GM12878 (cell line): ENCODE measurements at regions not wholly inside any gene's neighbourhood (a gene's known extent, or its start where the extent isn't known, plus 50 kb on each side); places are given as distances from the start of the nearest gene placed in this dataset.
"Not testable (repeated sequence)": the region's sequence is repeated elsewhere in the genome, so short reads cannot be mapped to it uniquely, and the experiment has no call there.

Experiments used
- CHD1 ChIP-seq: IDR thresholded peaks from 2 replicates; pipeline ENCODE4 v1.6.1; 2012; ENCODE audit warnings: low read depth, low read length, improper control_type of control experiment
- CREM ChIP-seq: IDR thresholded peaks from 2 replicates; pipeline ENCODE4 v1.6.1; 2014; ENCODE audit warnings: antibody characterized with exemption, low read depth
- ESRRA ChIP-seq: IDR thresholded peaks from 2 replicates; pipeline ENCODE4 v1.6.1; 2012; ENCODE audit warnings: mild to moderate bottlenecking, low read length, improper control_type of control experiment
- FOS ChIP-seq: IDR thresholded peaks from 3 replicates; pipeline ENCODE4 v1.6.1; 2011; ENCODE audit warnings: borderline replicate concordance; ENCODE audit not compliant: insufficient read length; ENCODE audit errors: extremely low read depth
- FOXM1 ChIP-seq: IDR thresholded peaks from 2 replicates; pipeline ENCODE4 v1.6.1; 2012; ENCODE audit warnings: low read depth, mild to moderate bottlenecking, inconsistent platforms, low read length, moderate library complexity
- POLR2A ChIP-seq: IDR thresholded peaks from 2 replicates; pipeline ENCODE4 v1.6.1; 2011; ENCODE audit warnings: low read depth, mild to moderate bottlenecking, low read length
- SIN3A ChIP-seq: IDR thresholded peaks from 2 replicates; pipeline ENCODE4 v1.6.1; 2012; ENCODE audit warnings: low read depth, low read length, improper control_type of control experiment
- TF ChIP-seq, protein P1 (sequence below), 3 experiments: IDR thresholded peaks in 2 of 3; conservative IDR thresholded peaks in 1 of 3; 2 replicates each; pipeline ENCODE4 v1.5.1; 2011; ENCODE audit warnings: low read depth in 3 of 3, low read length in 3 of 3, mild to moderate bottlenecking in 3 of 3, control low read depth in 2 of 3, moderate library complexity in 2 of 3, inconsistent platforms in 1 of 3, mixed read lengths in 1 of 3; ENCODE audit not compliant: control insufficient read depth in 2 of 3, insufficient read depth in 1 of 3; ENCODE audit errors: extremely low read depth in 1 of 3
- TF ChIP-seq, protein P2 (sequence below): IDR thresholded peaks from 2 replicates; pipeline ENCODE4 v1.6.1; 2012; ENCODE audit warnings: low read length, inconsistent platforms
- TF ChIP-seq, protein P3 (sequence below): IDR thresholded peaks from 2 replicates; pipeline ENCODE4 v1.6.1; 2012; ENCODE audit warnings: low read depth, low read length, improper control_type of control experiment

DNA sequence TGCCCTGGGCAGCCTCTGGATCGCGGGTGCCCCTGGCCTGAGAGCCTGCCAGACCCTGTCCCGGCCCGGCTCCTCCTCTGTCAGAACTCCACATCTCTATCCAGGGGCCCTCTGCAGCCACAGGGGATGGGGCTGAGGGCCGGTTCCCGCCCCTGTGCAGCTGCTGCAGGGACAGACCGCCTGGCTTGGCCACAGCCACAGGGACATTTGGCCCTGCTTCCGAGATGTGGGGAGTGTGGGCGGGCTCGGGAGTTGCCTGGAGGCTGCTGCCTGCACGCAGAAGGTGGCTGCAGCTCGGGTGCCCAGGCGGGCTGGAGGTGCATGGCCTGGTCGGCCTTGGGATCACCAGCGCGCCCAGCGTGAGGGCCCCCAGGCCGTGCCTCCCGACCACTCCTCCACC, 3365.4 kb upstream of the OR11H1 start:
- TF ChIP-seq, protein P1, sequence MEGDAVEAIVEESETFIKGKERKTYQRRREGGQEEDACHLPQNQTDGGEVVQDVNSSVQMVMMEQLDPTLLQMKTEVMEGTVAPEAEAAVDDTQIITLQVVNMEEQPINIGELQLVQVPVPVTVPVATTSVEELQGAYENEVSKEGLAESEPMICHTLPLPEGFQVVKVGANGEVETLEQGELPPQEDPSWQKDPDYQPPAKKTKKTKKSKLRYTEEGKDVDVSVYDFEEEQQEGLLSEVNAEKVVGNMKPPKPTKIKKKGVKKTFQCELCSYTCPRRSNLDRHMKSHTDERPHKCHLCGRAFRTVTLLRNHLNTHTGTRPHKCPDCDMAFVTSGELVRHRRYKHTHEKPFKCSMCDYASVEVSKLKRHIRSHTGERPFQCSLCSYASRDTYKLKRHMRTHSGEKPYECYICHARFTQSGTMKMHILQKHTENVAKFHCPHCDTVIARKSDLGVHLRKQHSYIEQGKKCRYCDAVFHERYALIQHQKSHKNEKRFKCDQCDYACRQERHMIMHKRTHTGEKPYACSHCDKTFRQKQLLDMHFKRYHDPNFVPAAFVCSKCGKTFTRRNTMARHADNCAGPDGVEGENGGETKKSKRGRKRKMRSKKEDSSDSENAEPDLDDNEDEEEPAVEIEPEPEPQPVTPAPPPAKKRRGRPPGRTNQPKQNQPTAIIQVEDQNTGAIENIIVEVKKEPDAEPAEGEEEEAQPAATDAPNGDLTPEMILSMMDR (IDR thresholded peaks at IDR 0.05 in 2 of 3, conservative IDR thresholded peaks at IDR 0.05 in 1 of 3; ENCODE audit: control insufficient read depth in 2 of 3, extremely low read depth in 1 of 3, insufficient read depth in 1 of 3, low read depth in 3 of 3, low read length in 3 of 3): not testable (repeated sequence)
- TF ChIP-seq CREM, POLR2A, FOS, SIN3A, FOXM1, ESRRA, CHD1: not testable (repeated sequence)
- TF ChIP-seq, protein P2, sequence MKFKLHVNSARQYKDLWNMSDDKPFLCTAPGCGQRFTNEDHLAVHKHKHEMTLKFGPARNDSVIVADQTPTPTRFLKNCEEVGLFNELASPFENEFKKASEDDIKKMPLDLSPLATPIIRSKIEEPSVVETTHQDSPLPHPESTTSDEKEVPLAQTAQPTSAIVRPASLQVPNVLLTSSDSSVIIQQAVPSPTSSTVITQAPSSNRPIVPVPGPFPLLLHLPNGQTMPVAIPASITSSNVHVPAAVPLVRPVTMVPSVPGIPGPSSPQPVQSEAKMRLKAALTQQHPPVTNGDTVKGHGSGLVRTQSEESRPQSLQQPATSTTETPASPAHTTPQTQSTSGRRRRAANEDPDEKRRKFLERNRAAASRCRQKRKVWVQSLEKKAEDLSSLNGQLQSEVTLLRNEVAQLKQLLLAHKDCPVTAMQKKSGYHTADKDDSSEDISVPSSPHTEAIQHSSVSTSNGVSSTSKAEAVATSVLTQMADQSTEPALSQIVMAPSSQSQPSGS: not testable (repeated sequence)
- TF ChIP-seq, protein P3, sequence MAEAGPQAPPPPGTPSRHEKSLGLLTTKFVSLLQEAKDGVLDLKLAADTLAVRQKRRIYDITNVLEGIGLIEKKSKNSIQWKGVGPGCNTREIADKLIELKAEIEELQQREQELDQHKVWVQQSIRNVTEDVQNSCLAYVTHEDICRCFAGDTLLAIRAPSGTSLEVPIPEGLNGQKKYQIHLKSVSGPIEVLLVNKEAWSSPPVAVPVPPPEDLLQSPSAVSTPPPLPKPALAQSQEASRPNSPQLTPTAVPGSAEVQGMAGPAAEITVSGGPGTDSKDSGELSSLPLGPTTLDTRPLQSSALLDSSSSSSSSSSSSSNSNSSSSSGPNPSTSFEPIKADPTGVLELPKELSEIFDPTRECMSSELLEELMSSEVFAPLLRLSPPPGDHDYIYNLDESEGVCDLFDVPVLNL: not testable (repeated sequence)
